CD4-positive, CD25-positive, alpha-beta regulatory T cell (primary cell): ENCODE measurements at regions not wholly inside any gene's neighbourhood (a gene's known extent, or its start where the extent isn't known, plus 50 kb on each side); places are given as distances from the start of the nearest gene placed in this dataset.

ENCODE experiments used
- ATAC-seq, 2 donors: fragments of 150-1000 bp; cut with Tn5 transposase; one replicate each; pipeline ENCODE4 v1.10.0; 2021; ENCODE audit warnings: low read depth in 2 of 2, moderate number of reproducible peaks in 2 of 2, moderate library complexity in 1 of 2
- DNase-seq, 3 donors: peaks; one replicate each; pipeline versions ENCODE4 v3.0.0 to v3.0.0-alpha.2; 2012 to 2022; ENCODE audit warnings: mixed read lengths in 1 of 3
- H3K27ac ChIP-seq: one replicate; pipeline ENCODE4 v1.7.0; 2013; ENCODE audit warnings: mild to moderate bottlenecking, low read length; ENCODE audit not compliant: insufficient read depth, poor library complexity, severe bottlenecking
- H3K27me3 ChIP-seq: one replicate; pipeline ENCODE4 v1.7.0; 2013; ENCODE audit warnings: low read length; ENCODE audit not compliant: control insufficient read depth, insufficient read depth
- H3K36me3 ChIP-seq: one replicate; pipeline ENCODE4 v1.7.0; 2013; ENCODE audit warnings: mild to moderate bottlenecking, low read length, moderate library complexity; ENCODE audit not compliant: control insufficient read depth, insufficient read depth
- H3K4me1 ChIP-seq: 2 replicates; pipeline ENCODE4 v1.7.0; 2013; ENCODE audit warnings: mild to moderate bottlenecking, low read length; ENCODE audit not compliant: insufficient read depth, control insufficient read depth, poor library complexity, severe bottlenecking
- H3K4me3 ChIP-seq: one replicate; pipeline ENCODE4 v1.7.0; 2013; ENCODE audit warnings: low read depth, mild to moderate bottlenecking, low read length, moderate library complexity
- H3K9me3 ChIP-seq, 2 experiments: 1 replicate in 1 of 2; 2 replicates in 1 of 2; pipeline ENCODE4 v1.7.0; 2013; ENCODE audit warnings: low read length in 2 of 2, mild to moderate bottlenecking in 1 of 2, moderate library complexity in 1 of 2; ENCODE audit not compliant: control insufficient read depth in 2 of 2
- H3K27ac Mint-ChIP-seq, 3 donors: one replicate each; pipeline ENCODE4 v1.8.0; 2020 to 2022; ENCODE audit warnings: mild to moderate bottlenecking in 3 of 3, mixed read lengths in 3 of 3, moderate library complexity in 2 of 3
- H3K27me3 Mint-ChIP-seq: one replicate; pipeline ENCODE4 v1.8.0; 2022; ENCODE audit warnings: mild to moderate bottlenecking, mixed read lengths
- H3K36me3 Mint-ChIP-seq: one replicate; pipeline ENCODE4 v1.8.0; 2020; ENCODE audit warnings: mixed read lengths
- H3K4me1 Mint-ChIP-seq, 4 donors: one replicate each; pipeline ENCODE4 v1.8.0; 2020 to 2022; ENCODE audit warnings: mixed read lengths in 4 of 4, mild to moderate bottlenecking in 1 of 4
- H3K4me3 Mint-ChIP-seq, 4 donors: one replicate each; pipeline ENCODE4 v1.8.0; 2020 to 2022; ENCODE audit warnings: mild to moderate bottlenecking in 4 of 4, mixed read lengths in 4 of 4, moderate library complexity in 3 of 4
- H3K9me3 Mint-ChIP-seq, 7 donors: one replicate each; pipeline ENCODE4 v1.8.0; 2020 to 2022; ENCODE audit warnings: mixed read lengths in 7 of 7, mild to moderate bottlenecking in 3 of 7, moderate library complexity in 2 of 7

GRCh38 chr18:24679062-24679461, 218.6 kb downstream of the HRH4 start:
- Mint-ChIP-seq H3K27me3 (peaks cover 3% of the 10 kb centered on the region), H3K36me3 (no peaks in the 10 kb centered on the region), H3K9me3 (peaks cover 0 to 2% (median 0%) of the 10 kb centered on the region in 7 donors), H3K4me1 (no peaks in the 10 kb centered on the region), H3K27ac (no peak overlapping the region), H3K4me3 (no peak overlapping the region)
- no peaks in the 10 kb centered on the region for H3K36me3 ChIP-seq
- H3K4me3 ChIP-seq = no peak overlapping the region
- no peaks in the 10 kb centered on the region for H3K4me1 ChIP-seq
- ATAC-seq = no peak
- DNase-seq = no peak
- no peaks in the 10 kb centered on the region for H3K9me3 ChIP-seq
- no peaks in the 10 kb centered on the region for H3K27me3 ChIP-seq
- no peak overlapping the region for H3K27ac ChIP-seq

- Mint-ChIP-seq H3K4me1 (no peaks in the 10 kb centered on the region), H3K36me3 (no peaks in the 10 kb centered on the region)
Observed at GRCh38 chr18:24683925-24684324, 223.5 kb downstream of the HRH4 start.

GRCh38 chr18:24685254-24685959, 225.0 kb downstream of the HRH4 start:
- Histone ChIP-seq H3K9me3 (no peaks in the 10 kb centered on the region), H3K36me3 (no peaks in the 10 kb centered on the region), H3K27me3 (no peaks in the 10 kb centered on the region), H3K4me3 (no peak overlapping the region), H3K4me1 (no peaks in the 10 kb centered on the region), H3K27ac (no peak overlapping the region)
- H3K36me3 Mint-ChIP-seq = no peaks in the 10 kb centered on the region
- H3K27ac Mint-ChIP-seq = no peak overlapping the region
- peaks cover 5% of the 10 kb centered on the region for H3K27me3 Mint-ChIP-seq
- no peaks in the 10 kb centered on the region for H3K4me1 Mint-ChIP-seq
- H3K4me3 Mint-ChIP-seq = no peak overlapping the region
- peaks cover 0 to 7% (median 1%) of the 10 kb centered on the region in 7 donors for H3K9me3 Mint-ChIP-seq
- DNase-seq (no peak), ATAC-seq (no peak)

More at GRCh38 chr18:24683925-24684324, 223.5 kb downstream of the HRH4 start:
- Histone ChIP-seq H3K9me3 (no peaks in the 10 kb centered on the region), H3K27ac (no peak overlapping the region), H3K36me3 (no peaks in the 10 kb centered on the region), H3K4me3 (no peak overlapping the region), H3K4me1 (no peaks in the 10 kb centered on the region), H3K27me3 (no peaks in the 10 kb centered on the region)
- no peak for ATAC-seq
- Mint-ChIP-seq H3K9me3 (peaks cover 0 to 5% (median 1%) of the 10 kb centered on the region in 7 donors), H3K4me3 (no peak overlapping the region), H3K27ac (no peak overlapping the region), H3K27me3 (peaks cover 5% of the 10 kb centered on the region)
- no peak for DNase-seq

GRCh38 chr18:24695168-24695567, 234.7 kb downstream of the HRH4 start:
- peaks cover 0 to 19% (median 7%) of the 10 kb centered on the region in 7 donors for H3K9me3 Mint-ChIP-seq
- H3K27me3 ChIP-seq = no peaks in the 10 kb centered on the region
- DNase-seq (no peak), ATAC-seq (no peak)
- H3K4me3 Mint-ChIP-seq = no peak overlapping the region
- no peak overlapping the region for H3K4me3 ChIP-seq
- H3K4me1 Mint-ChIP-seq = no peaks in the 10 kb centered on the region
- no peak overlapping the region for H3K27ac ChIP-seq
- H3K36me3 Mint-ChIP-seq = no peaks in the 10 kb centered on the region
- H3K27me3 Mint-ChIP-seq = no peaks in the 10 kb centered on the region
- H3K27ac Mint-ChIP-seq = peak overlapping the region in 1 of 3 donors; percentile 31
- H3K9me3 ChIP-seq = no peaks in the 10 kb centered on the region
- no peaks in the 10 kb centered on the region for H3K36me3 ChIP-seq
- H3K4me1 ChIP-seq = no peaks in the 10 kb centered on the region

- ATAC-seq = no peak
- H3K9me3 Mint-ChIP-seq = peaks cover 0 to 7% (median 3%) of the 10 kb centered on the region in 7 donors
- no peak overlapping the region for H3K27ac Mint-ChIP-seq
- no peaks in the 10 kb centered on the region for H3K36me3 Mint-ChIP-seq
- no peak for DNase-seq
- H3K27ac ChIP-seq = no peak overlapping the region
- H3K36me3 ChIP-seq = no peaks in the 10 kb centered on the region
- no peaks in the 10 kb centered on the region for H3K4me1 ChIP-seq
- H3K27me3 ChIP-seq = no peaks in the 10 kb centered on the region
- H3K9me3 ChIP-seq = peaks cover 4 to 7% of the 10 kb centered on the region in 2 experiments
- no peaks in the 10 kb centered on the region for H3K4me1 Mint-ChIP-seq
- no peak overlapping the region for H3K4me3 ChIP-seq
- H3K4me3 Mint-ChIP-seq = no peak overlapping the region
- no peaks in the 10 kb centered on the region for H3K27me3 Mint-ChIP-seq
Observed at GRCh38 chr18:24702001-24702515, 241.6 kb downstream of the HRH4 start.

- no peak overlapping the region for H3K4me3 Mint-ChIP-seq
- DNase-seq = no peak
- peaks cover 0 to 7% (median 3%) of the 10 kb centered on the region in 7 donors for H3K9me3 Mint-ChIP-seq
- H3K4me3 ChIP-seq = no peak overlapping the region
- H3K27ac Mint-ChIP-seq = no peak overlapping the region
- no peaks in the 10 kb centered on the region for H3K27me3 Mint-ChIP-seq
- no peaks in the 10 kb centered on the region for H3K4me1 Mint-ChIP-seq
- H3K27ac ChIP-seq = no peak overlapping the region
- peaks cover 4 to 7% of the 10 kb centered on the region in 2 experiments for H3K9me3 ChIP-seq
- no peaks in the 10 kb centered on the region for H3K36me3 Mint-ChIP-seq
- no peak for ATAC-seq
- no peaks in the 10 kb centered on the region for H3K27me3 ChIP-seq
- H3K36me3 ChIP-seq = no peaks in the 10 kb centered on the region
- no peaks in the 10 kb centered on the region for H3K4me1 ChIP-seq
Observed at GRCh38 chr18:24703316-24703715, 242.9 kb downstream of the HRH4 start.

- H3K27me3 ChIP-seq = no peaks in the 10 kb centered on the region
- ATAC-seq (no peak), DNase-seq (no peak)
- H3K27me3 Mint-ChIP-seq = no peaks in the 10 kb centered on the region
- H3K4me3 Mint-ChIP-seq = no peak overlapping the region
- peaks cover 4 to 7% of the 10 kb centered on the region in 2 experiments for H3K9me3 ChIP-seq
- H3K27ac ChIP-seq = no peak overlapping the region
- H3K9me3 Mint-ChIP-seq = peaks cover 0 to 9% (median 2%) of the 10 kb centered on the region in 7 donors
- H3K36me3 ChIP-seq = no peaks in the 10 kb centered on the region
- no peak overlapping the region for H3K27ac Mint-ChIP-seq
- H3K4me1 Mint-ChIP-seq = no peaks in the 10 kb centered on the region
- no peaks in the 10 kb centered on the region for H3K36me3 Mint-ChIP-seq
- no peaks in the 10 kb centered on the region for H3K4me1 ChIP-seq
- no peak overlapping the region for H3K4me3 ChIP-seq
Observed at GRCh38 chr18:24704946-24705630, 244.7 kb downstream of the HRH4 start.
